Right ventricle myocardium superior (tissue), 1 donor: ENCODE measurements at regions not wholly inside any gene's neighbourhood (a gene's known extent, or its start where the extent isn't known, plus 50 kb on each side); places are given as distances from the start of the nearest gene placed in this dataset.

Source experiments
- ATAC-seq: fragments of 200-7000 bp; cut with Tn5 transposase; one replicate; pipeline ENCODE4 v1.9.1; 2020; ENCODE audit warnings: mild to moderate bottlenecking; ENCODE audit not compliant: poor library complexity
- DNase-seq: peaks from one replicate; pipeline ENCODE4 v3.0.0-alpha.2; 2020
- intact Hi-C: fragments of 100-400 bp; cut with DNase I; formaldehyde crosslinking; loops from one replicate; pipeline ENCODE4 v1.11.2; 2022
- donor health status: DM: no; HTN: yes; CAD: no; lungs with severe emphysema.

DNA sequence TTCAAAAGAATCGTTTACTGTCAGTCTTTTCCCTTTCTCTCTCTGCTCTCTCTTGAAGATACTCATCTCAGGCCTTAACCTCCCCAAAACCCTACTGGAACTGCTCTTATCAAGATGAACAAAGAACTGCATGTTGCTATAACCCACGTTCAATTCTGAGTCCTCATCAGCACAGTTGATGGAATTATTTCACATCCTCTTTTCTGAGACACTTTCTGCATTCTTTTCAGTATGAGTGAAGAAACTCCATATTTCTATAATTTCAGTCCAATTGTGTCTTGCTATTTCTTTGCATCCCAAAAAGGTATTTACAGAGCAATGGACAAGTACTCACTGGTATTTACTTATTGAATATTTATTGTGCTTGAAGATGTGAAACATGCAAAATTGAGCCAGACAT lies 160.1 kb upstream of the CPNE8 start:
- ATAC-seq (no peak), DNase-seq (no peak)
- intact Hi-C loops, result no loop called here

DNA sequence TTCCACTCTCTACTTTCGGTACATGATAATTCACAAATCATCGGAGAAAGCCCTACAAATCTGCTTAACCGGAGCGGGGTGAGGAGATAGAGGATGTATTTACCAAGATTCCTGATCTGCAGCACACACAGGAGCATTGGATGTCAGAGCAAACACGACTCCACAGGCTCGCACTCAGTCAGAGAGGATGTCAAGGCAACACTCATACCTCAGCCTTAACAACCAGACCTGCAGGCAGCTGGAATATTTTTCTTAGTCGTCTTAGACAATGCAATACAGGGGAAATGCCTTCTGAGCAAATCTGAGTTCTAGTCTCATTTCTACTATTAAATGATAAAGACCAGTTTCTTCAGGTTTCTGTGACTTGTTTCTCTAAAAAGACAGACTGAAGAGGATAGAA lies 159.3 kb upstream of the CPNE8 start:
- intact Hi-C loops, result no loop called here

DNA sequence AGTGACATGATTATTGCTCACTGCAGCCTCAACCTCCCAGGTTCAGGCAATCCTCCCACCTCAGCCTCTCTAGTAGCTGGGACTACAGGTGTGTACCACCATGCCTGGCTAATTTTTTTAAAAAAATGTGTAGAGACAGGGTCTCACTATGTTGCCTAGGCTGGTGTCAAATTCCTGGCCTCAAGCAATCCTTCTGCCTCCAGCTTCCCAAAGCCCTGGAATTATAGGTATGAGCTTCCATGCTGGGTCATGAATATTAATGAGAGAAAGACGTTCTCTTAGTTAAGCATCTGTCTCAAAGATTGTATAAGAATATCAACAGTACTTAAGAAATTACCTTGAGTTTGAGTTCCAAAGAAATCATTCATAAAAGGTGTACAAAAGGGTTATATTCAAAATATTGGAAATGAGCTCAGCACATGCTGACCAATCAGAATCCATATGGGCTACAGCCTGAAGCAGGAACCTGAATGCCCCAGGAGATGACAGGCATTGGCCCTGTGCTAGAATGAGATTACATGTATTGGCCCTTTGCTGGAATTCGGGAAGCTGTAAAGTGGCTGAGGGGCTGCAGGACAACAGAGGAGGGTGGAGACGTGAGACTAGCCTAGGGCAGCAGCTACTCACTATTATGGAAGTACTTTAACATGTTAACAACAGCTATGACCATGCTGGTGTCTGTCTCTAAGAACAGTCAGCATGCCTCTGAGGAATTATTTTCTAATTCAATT lies 157.0 kb upstream of the CPNE8 start:
- ATAC-seq, result no peak
- no peak for DNase-seq
- intact Hi-C loops, result no loop called here

More for the DNA sequence above, 159.3 kb upstream of the CPNE8 start:
- ATAC-seq, result no peak
- no peak for DNase-seq

DNA sequence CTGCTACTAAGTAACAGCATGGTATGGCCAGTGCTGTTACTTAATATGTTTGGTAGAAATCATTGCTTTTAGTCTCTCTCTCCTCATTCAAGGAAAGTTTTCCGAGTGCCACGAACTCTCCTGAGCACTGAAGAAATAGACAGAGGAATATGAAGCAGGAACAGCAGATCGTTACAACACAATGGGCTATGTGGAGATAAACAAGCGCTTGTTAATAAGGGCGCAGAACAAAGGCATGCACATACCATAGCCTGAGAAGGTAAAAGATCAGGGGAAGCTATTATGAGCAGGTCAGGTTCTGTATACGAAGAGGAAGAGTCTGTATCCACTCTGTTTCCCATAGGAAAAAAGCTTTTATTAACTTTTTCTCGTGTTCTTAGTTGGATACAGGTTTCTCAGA lies 156.2 kb upstream of the CPNE8 start:
- DNase-seq (no peak), ATAC-seq (no peak)
- intact Hi-C loops, result no loop called here

- intact Hi-C loops, result no loop called here
- no peak for ATAC-seq
- no peak for DNase-seq
Measured at GRCh38 chr12:39048395-39048794, 143.0 kb upstream of the CPNE8 start.

- intact Hi-C loops, result no loop called here
- no peak for ATAC-seq
- DNase-seq, result no peak
Measured at GRCh38 chr12:39047539-39048262, 142.3 kb upstream of the CPNE8 start.

GRCh38 chr12:39044754-39045153 lies 139.4 kb upstream of the CPNE8 start:
- ATAC-seq (no peak), DNase-seq (no peak)
- intact Hi-C loops, result no loop called here

DNA sequence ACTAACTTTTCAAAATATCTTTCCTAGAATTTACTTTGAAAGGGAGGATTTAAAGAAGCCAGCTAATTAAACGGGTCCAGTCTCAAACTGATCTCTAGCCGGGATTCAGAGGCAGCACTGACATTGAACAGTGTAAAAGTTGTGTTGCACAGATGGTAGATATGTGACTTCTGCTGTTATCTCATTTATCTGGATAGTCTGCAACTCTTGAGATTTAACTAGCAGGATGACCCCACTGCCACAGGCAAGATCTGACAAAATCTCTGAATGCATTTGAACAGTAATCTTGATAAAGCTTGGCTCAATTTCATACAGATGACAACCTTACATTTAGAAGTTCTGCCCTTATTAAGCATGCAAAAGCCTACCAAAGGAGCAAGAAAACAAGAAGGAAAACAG lies 138.0 kb upstream of the CPNE8 start:
- DNase-seq (no peak), ATAC-seq (no peak)
- intact Hi-C loops, result no loop called here

DNA sequence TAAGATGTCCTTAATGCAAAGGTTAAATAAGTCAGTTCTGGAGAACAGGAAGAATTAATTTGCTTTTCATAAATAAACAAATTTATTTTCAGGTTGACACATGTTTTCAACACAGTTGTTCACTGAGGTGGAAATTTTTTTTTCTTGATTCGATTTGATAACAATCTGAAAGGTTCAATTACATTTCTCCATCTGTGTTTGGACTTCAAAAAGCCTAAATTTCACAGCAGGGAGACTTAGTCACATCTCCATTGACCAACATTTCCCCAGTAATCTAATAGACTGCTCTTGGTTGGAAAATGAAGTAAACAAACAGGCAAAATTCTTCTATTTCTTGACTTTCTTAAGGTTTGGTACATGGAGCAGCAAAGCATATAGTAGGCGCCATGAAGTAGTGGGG lies 134.9 kb upstream of the CPNE8 start:
- DNase-seq (no peak), ATAC-seq (no peak)
- intact Hi-C loops, result no loop called here

- DNase-seq, result no peak
- ATAC-seq, result no peak
- intact Hi-C loops, result no loop called here
Measured at GRCh38 chr12:39037115-39037514, 131.7 kb upstream of the CPNE8 start.

DNA sequence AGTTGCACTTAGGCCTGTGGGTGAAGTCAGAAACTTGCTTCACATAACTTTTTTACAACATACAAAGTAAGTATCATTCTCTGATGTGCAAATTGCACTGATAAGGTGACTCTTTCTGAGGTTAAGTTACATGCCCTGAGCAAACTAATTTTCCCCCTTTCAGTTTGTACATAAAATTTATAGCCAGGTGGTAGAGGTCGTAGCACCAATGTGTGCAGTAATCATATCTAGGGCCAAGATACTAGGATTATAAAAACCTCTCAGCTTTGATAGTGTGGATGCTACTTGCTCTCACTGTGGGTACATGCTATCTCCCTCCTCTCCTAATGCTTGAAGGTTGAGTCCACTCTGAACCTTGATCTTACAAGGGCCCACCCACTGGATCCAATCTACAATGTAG lies 130.7 kb upstream of the CPNE8 start:
- ATAC-seq (no peak), DNase-seq (no peak)
- intact Hi-C loops, result no loop called here

- intact Hi-C loops, result no loop called here
- ATAC-seq, result no peak
- DNase-seq, result no peak
Measured at GRCh38 chr12:39033782-39034181, 128.4 kb upstream of the CPNE8 start.

DNA sequence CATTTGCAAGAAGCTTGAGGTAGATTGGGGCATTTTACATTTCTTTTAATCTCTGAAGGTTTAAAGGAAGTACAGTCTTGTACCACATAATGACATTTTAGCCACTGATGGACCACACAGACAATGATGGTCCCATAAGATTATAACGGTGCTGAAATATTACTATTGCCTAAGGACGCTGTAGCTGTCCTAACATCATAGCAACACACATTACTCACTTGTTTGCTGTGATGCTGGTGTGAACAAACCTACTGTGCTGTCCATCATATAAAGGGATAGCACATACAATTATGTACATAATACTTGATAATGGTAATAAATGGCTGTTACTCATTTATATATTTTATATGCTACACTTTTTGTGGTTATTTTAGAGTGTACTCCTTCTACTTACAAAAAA lies 127.1 kb upstream of the CPNE8 start:
- DNase-seq, result no peak
- no peak for ATAC-seq
- intact Hi-C loops, result no loop called here

DNA sequence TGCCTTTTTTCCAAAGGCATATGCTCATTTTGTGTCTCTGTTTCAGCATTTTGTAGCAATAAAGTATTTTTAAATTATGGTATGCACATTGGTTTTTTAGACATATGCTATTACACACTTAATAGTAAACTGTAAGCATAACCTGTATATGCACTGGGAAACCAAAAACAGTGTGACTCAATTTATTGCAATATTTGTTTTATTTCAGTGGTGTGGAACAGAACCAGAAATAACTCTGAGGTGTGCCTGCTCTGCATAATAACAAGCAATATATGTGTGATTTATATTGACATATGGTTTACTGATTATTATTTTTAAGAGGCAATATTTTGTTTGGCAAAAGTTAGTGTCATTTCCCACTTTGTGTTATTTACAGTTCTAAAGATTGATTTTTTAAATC lies 126.6 kb upstream of the CPNE8 start:
- DNase-seq (no peak), ATAC-seq (no peak)
- intact Hi-C loops, result no loop called here

- no peak for DNase-seq
- intact Hi-C loops, result no loop called here
- ATAC-seq, result no peak
Measured at GRCh38 chr12:39028382-39028781, 123.0 kb upstream of the CPNE8 start.

DNA sequence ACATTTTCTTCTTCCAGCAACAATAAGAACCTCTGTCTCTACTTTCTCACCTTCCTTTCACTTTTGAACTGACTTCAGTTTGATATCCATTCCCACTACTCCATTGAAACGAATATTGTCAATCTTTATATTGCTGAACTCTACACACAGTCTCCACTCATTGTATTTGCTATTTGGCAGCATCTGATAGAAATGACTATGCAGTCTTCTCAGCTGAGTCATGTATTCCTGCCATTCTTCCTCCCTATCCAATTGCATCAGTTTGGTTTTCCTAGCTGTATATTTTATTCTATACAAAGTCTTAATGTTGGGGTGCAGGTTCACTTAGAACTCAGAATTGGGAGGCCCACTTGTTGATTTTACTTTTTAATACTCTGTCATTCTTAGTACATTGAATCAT lies 107.5 kb upstream of the CPNE8 start:
- DNase-seq (no peak), ATAC-seq (no peak)
- intact Hi-C loops, result no loop called here

DNA sequence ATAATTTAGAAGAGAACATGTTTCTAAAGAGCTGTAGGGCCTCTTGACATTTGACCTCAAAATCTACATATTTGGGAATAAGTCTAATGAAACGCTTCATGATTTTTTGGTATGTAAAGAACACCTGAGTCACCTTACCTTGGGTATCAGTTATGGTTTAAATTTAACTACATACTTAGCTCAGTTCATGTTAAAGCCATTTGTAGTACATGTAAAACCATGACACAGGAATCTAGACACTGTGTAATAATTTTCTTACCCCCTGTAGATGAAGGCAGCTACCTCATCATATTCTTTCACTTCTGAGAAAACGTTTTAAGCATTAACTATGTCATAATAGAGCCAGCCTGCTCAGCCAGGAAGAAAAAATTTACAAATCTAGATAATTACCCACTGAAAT lies 105.8 kb upstream of the CPNE8 start:
- DNase-seq, result no peak
- ATAC-seq, result no peak
- intact Hi-C loops, result no loop called here

- intact Hi-C loops, result no loop called here
- no peak for ATAC-seq
- no peak for DNase-seq
Measured at GRCh38 chr12:39010406-39010805, 105.0 kb upstream of the CPNE8 start.

GRCh38 chr12:39007619-39008018 lies 102.2 kb upstream of the CPNE8 start:
- ATAC-seq (no peak), DNase-seq (no peak)
- intact Hi-C loops, result no loop called here

DNA sequence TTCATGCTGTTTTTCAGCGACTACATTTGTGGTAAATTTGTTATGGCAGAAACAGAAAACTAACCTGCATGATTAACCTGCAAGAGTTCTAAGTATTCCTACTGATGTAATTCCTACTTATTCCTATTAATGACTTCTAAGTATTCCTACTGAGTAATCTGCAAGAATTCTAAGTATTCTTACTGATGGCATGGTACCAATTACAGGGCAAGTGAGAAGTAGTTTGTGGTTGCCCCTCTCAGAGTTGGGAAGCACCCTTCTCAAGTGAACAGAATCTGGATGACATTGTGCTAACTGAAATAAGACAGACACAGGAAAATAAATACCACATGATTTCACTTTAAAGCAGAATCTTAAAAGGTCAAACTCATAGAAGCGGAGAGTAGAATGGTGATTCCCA lies 100.9 kb upstream of the CPNE8 start:
- DNase-seq (no peak), ATAC-seq (no peak)
- intact Hi-C loops, result no loop called here

DNA sequence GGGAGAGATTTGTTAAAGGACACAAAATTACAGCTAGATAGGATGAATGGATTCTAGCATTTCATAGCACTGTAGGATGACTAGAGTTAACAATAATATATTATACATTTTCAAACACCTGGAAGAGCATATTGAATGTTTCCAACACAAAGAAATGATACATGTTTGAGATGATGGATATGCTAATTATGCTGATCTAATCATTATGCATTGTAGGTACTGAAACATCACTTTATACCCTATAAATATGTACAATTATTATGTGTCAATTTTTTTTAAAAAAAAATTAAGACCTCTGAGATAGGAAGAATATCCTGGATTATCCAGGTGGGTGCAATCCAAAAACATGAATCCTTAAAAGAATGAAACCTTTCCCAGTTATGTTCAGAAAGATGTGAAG lies 100.3 kb upstream of the CPNE8 start:
- DNase-seq, result no peak
- no peak for ATAC-seq
- intact Hi-C loops, result no loop called here
